CD14-positive monocyte (primary cell): ENCODE measurements at regions not wholly inside any gene's neighbourhood (a gene's known extent, or its start where the extent isn't known, plus 50 kb on each side); places are given as distances from the start of the nearest gene placed in this dataset.

ENCODE experiments used
- DNase-seq, 3 donors: peaks; one replicate each; pipeline ENCODE4 v3.0.0-alpha.2; 2011 to 2022
- H2AFZ ChIP-seq: 2 replicates; pipeline ENCODE4 v1.6.0; 2012; ENCODE audit warnings: mild to moderate bottlenecking, low read depth, low read length, inconsistent platforms; ENCODE audit not compliant: insufficient read depth, poor library complexity, severe bottlenecking
- H3K27ac ChIP-seq, 2 donors: 1 replicate in 1 of 2; 2 replicates in 1 of 2; pipeline ENCODE4 v1.5.1; 2012 to 2013; ENCODE audit warnings: low read length in 2 of 2, control low read depth in 1 of 2, inconsistent platforms in 1 of 2, low read depth in 1 of 2, mild to moderate bottlenecking in 1 of 2
- H3K27me3 ChIP-seq, 2 donors: one replicate each; pipeline versions ENCODE4 v1.6.0 to v1.6.1; 2011 to 2013; ENCODE audit warnings: low read length in 2 of 2; ENCODE audit not compliant: control insufficient read depth in 2 of 2, insufficient read depth in 2 of 2
- H3K36me3 ChIP-seq, 2 donors: replicated peaks in 1 of 2; 1 replicate in 1 of 2; 2 replicates in 1 of 2; pipeline versions ENCODE4 v1.5.1 to v1.6.1; 2012 to 2013; ENCODE audit warnings: low read length in 2 of 2, control low read depth in 1 of 2, inconsistent platforms in 1 of 2, mild to moderate bottlenecking in 1 of 2; ENCODE audit not compliant: insufficient read depth in 2 of 2, control insufficient read depth in 1 of 2
- H3K4me1 ChIP-seq, 2 donors: 1 replicate in 1 of 2; 2 replicates in 1 of 2; pipeline versions ENCODE4 v1.5.1 to v1.6.1; 2012 to 2013; ENCODE audit warnings: low read length in 2 of 2, control low read depth in 1 of 2, inconsistent platforms in 1 of 2, mild to moderate bottlenecking in 1 of 2, moderate library complexity in 1 of 2; ENCODE audit not compliant: insufficient read depth in 2 of 2, control insufficient read depth in 1 of 2
- H3K4me2 ChIP-seq: replicated peaks from 2 replicates; pipeline ENCODE3; 2012; ENCODE audit warnings: low read length, moderate library complexity, mild to moderate bottlenecking; ENCODE audit not compliant: poor library complexity, severe bottlenecking; ENCODE audit errors: extremely low read depth
- H3K4me3 ChIP-seq, 3 experiments: fragments of 200-600 bp in 1 of 3; sonication (generic) in 1 of 3; replicated peaks in 1 of 3; 1 replicate in 2 of 3; 2 replicates in 1 of 3; pipeline ENCODE4 v1.5.1; 2011 to 2013; ENCODE audit warnings: low read length in 3 of 3, mild to moderate bottlenecking in 3 of 3, control low read depth in 2 of 3, low read depth in 2 of 3, inconsistent platforms in 1 of 3, moderate library complexity in 1 of 3
- H3K79me2 ChIP-seq: 2 replicates; pipeline ENCODE4 v1.6.0; 2012; ENCODE audit warnings: mild to moderate bottlenecking, control low read depth, inconsistent platforms, low read length, moderate library complexity; ENCODE audit not compliant: insufficient read depth
- H3K9ac ChIP-seq: 2 replicates; pipeline ENCODE4 v1.6.0; 2017; ENCODE audit warnings: low read length, mild to moderate bottlenecking; ENCODE audit not compliant: insufficient read depth, poor library complexity, severe bottlenecking
- H3K9me3 ChIP-seq, 2 donors: replicated peaks in 1 of 2; 1 replicate in 1 of 2; 2 replicates in 1 of 2; pipeline versions ENCODE4 v1.5.1 to v1.6.1; 2012 to 2013; ENCODE audit warnings: low read length in 2 of 2, control low read depth in 1 of 2; ENCODE audit not compliant: control insufficient read depth in 1 of 2, insufficient read depth in 1 of 2
- H4K20me1 ChIP-seq: 2 replicates; pipeline ENCODE4 v1.6.0; 2012; ENCODE audit warnings: mild to moderate bottlenecking, low read length, control low read depth, moderate library complexity; ENCODE audit not compliant: insufficient read depth
- H3K27ac Mint-ChIP-seq, 7 donors: one replicate each; pipeline ENCODE4 v1.8.0; 2020; ENCODE audit warnings: mild to moderate bottlenecking in 7 of 7, mixed read lengths in 7 of 7, moderate library complexity in 6 of 7, inconsistent platforms in 2 of 7
- H3K27me3 Mint-ChIP-seq, 3 donors: one replicate each; pipeline ENCODE4 v1.8.0; 2021 to 2022; ENCODE audit warnings: low read depth in 3 of 3, mild to moderate bottlenecking in 3 of 3, mixed read lengths in 3 of 3, moderate library complexity in 3 of 3, inconsistent platforms in 1 of 3
- H3K36me3 Mint-ChIP-seq, 2 donors: one replicate each; pipeline ENCODE4 v1.8.0; 2020; ENCODE audit warnings: mixed read lengths in 2 of 2, inconsistent platforms in 1 of 2, mild to moderate bottlenecking in 1 of 2
- H3K4me1 Mint-ChIP-seq: one replicate; pipeline ENCODE4 v1.8.0; 2020; ENCODE audit warnings: mild to moderate bottlenecking, mixed read lengths
- H3K4me3 Mint-ChIP-seq, 2 donors: one replicate each; pipeline ENCODE4 v1.8.0; 2020; ENCODE audit warnings: mild to moderate bottlenecking in 2 of 2, mixed read lengths in 2 of 2, moderate library complexity in 1 of 2
- H3K9me3 Mint-ChIP-seq, 7 donors: one replicate each; pipeline ENCODE4 v1.8.0; 2020 to 2022; ENCODE audit warnings: mixed read lengths in 7 of 7, mild to moderate bottlenecking in 6 of 7, moderate library complexity in 6 of 7, inconsistent platforms in 2 of 7
- WGBS: methylation state at CpG from one replicate; pipeline ENCODE4 v1.1.5; 2013; ENCODE audit warnings: missing lambda C conversion rate; ENCODE audit not compliant: insufficient coverage; 5-methylcytosine and 5-hydroxymethylcytosine counted together
- intact Hi-C, 2 donors: fragments of 100-400 bp; cut with micrococcal nuclease; formaldehyde crosslinking; loops; one replicate each; pipeline versions ENCODE4 v1.15.0 to v1.15.1; 2023
- TF ChIP-seq, protein P1 (sequence below): fragments of 200-600 bp; IDR thresholded peaks from one replicate; pipeline ENCODE4 v1.8.0; 2022; ENCODE audit warnings: antibody characterized with exemption, mild to moderate bottlenecking

DNA sequence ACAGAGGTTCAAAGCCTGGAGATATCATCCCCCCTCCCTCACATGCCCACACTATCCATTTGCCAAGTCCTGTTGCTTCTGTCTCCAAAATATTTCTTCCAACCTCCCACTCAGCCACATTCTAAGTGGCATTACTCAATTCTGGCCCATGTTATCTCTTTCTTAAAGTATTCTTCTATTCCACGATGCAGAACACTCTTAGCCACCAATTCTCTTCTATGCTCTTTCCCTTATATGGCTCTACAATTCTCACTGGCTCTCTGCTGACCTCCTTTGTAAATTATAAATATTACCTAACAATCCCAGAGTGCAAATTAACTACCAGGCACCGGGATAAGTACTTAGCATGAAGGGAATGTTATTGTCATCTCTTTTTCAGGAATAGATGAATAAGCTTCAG is 82.4 kb downstream of the KCNJ2 start:
- no peak overlapping the region for H3K4me3 Mint-ChIP-seq

DNA sequence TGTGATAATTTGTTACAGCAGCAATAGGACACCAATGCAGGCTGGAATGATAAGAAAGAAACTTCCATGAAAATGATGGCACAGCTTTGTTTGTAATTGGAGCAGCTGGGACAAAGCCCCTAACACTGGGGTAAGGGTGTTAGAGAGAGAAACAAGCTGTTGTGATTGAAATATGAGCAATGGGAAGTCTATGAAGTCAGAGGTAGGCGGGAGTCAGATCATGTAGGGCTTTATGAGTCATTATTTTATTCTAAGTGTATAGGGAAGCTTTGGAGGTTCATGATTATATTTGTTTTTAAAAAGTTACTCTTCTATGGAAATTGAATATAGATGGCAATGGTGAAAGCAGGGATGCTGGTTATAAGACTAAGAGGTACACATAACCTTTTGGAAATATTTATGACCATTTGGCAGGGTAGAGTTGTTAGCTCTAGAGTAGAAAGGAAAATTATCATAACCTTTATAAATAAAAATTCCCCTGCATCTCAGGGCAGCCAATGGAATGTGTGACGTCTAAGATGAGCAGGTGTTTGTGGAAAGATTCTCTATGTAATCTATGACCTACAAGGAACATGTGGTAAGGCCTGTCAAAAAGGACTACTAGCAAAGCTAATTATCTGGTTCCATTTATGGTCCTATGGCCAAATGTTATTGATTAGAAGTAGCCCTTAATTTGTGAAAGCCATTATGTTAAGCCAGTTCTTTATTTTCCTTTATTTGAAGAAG is 85.6 kb downstream of the KCNJ2 start:
- no peak overlapping the region for H3K4me3 Mint-ChIP-seq
- Histone ChIP-seq H3K4me1 (no peaks in the 10 kb centered on the region), H3K4me2 (no peak overlapping the region), H3K27ac (no peak overlapping the region), H3K9me3 (no peaks in the 10 kb centered on the region), H4K20me1 (no peaks in the 10 kb centered on the region), H3K36me3 (no peaks in the 10 kb centered on the region), H3K9ac (no peak overlapping the region), H2AFZ (no peak overlapping the region), H3K79me2 (no peaks in the 10 kb centered on the region), H3K4me3 (no peak overlapping the region), H3K27me3 (no peaks in the 10 kb centered on the region)
- intact Hi-C loops, result no loop called here
- H3K4me1 Mint-ChIP-seq, result no peaks in the 10 kb centered on the region
- DNase-seq, result peak in 1 of 3 donors; percentile 18
- H3K27ac Mint-ChIP-seq, result no peak overlapping the region
- TF ChIP-seq, protein P1, sequence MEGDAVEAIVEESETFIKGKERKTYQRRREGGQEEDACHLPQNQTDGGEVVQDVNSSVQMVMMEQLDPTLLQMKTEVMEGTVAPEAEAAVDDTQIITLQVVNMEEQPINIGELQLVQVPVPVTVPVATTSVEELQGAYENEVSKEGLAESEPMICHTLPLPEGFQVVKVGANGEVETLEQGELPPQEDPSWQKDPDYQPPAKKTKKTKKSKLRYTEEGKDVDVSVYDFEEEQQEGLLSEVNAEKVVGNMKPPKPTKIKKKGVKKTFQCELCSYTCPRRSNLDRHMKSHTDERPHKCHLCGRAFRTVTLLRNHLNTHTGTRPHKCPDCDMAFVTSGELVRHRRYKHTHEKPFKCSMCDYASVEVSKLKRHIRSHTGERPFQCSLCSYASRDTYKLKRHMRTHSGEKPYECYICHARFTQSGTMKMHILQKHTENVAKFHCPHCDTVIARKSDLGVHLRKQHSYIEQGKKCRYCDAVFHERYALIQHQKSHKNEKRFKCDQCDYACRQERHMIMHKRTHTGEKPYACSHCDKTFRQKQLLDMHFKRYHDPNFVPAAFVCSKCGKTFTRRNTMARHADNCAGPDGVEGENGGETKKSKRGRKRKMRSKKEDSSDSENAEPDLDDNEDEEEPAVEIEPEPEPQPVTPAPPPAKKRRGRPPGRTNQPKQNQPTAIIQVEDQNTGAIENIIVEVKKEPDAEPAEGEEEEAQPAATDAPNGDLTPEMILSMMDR, result no peak
- peaks cover 0 to 3% (median 0%) of the 10 kb centered on the region in 3 donors for H3K27me3 Mint-ChIP-seq
- H3K9me3 Mint-ChIP-seq, result peaks cover 0 to 6% (median 0%) of the 10 kb centered on the region in 7 donors
- 83% methylated on average over 1 of the region's 2 CpGs for WGBS
- no peaks in the 10 kb centered on the region for H3K36me3 Mint-ChIP-seq

More for the DNA sequence above, 82.4 kb downstream of the KCNJ2 start:
- no peak overlapping the region for H3K27ac Mint-ChIP-seq
- intact Hi-C loops, result no loop called here
- 60% methylated on average over 1 of the region's 2 CpGs for WGBS
- Histone ChIP-seq H3K9ac (no peak overlapping the region), H2AFZ (no peak overlapping the region), H3K4me1 (no peaks in the 10 kb centered on the region), H3K27me3 (no peaks in the 10 kb centered on the region), H3K36me3 (no peaks in the 10 kb centered on the region), H3K79me2 (no peaks in the 10 kb centered on the region), H3K4me3 (no peak overlapping the region), H3K4me2 (no peak overlapping the region), H3K9me3 (no peaks in the 10 kb centered on the region), H4K20me1 (no peaks in the 10 kb centered on the region), H3K27ac (no peak overlapping the region)
- H3K36me3 Mint-ChIP-seq, result no peaks in the 10 kb centered on the region
- no peaks in the 10 kb centered on the region for H3K27me3 Mint-ChIP-seq
- DNase-seq, result no peak
- no peaks in the 10 kb centered on the region for H3K4me1 Mint-ChIP-seq
- TF ChIP-seq, protein P1, result no peak
- H3K9me3 Mint-ChIP-seq, result peaks cover 0 to 7% (median 0%) of the 10 kb centered on the region in 7 donors
